A549 (cell line): ENCODE measurements at regions not wholly inside any gene's neighbourhood (a gene's known extent, or its start where the extent isn't known, plus 50 kb on each side); places are given as distances from the start of the nearest gene placed in this dataset.

ENCODE experiments used
- EHMT2 ChIP-seq: fragments of 200-600 bp; sonication (generic); IDR thresholded peaks from 2 replicates; pipeline ENCODE4 v1.6.1; 2016; ENCODE audit warnings: antibody characterized with exemption, low read depth, mild to moderate bottlenecking, moderate library complexity
- HDAC2 ChIP-seq: fragments of 200-600 bp; sonication (generic); IDR thresholded peaks from 2 replicates; pipeline ENCODE4 v1.6.1; 2016
- RFX5 ChIP-seq: fragments of 450-650 bp; IDR thresholded peaks from 2 replicates; pipeline ENCODE4 v1.7.1; 2014; ENCODE audit warnings: antibody characterized with exemption, mild to moderate bottlenecking, moderate library complexity
- TF ChIP-seq, protein P1 (sequence below): fragments of >200 bp; sonication (Bioruptor Twin); formaldehyde crosslinking; IDR thresholded peaks from 3 replicates; pipeline ENCODE4 v1.5.1; 2016
- TF ChIP-seq, protein P2 (sequence below): fragments of 450-650 bp; IDR thresholded peaks from 2 replicates; pipeline ENCODE4 v1.6.1; 2014; ENCODE audit warnings: antibody characterized with exemption

DNA sequence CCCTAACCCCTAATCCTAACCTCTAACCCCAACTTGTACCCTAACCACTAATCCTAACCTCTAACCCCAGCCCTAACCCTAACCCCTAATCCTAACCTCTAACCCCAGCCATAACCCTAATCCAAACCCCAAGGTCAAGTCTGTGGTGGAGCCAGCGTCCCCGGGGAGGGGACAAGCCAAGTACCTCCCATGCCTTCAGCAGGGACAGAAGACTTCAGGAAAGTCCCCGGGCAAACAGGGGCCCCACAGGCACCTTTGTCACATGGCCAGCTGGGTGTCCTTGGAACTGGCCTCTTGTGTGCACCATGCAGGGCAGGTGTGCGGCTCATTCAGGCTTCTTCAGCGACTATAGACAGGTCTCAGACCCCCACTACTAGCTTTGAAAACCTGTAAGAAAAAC is 555.8 kb downstream of the BRD1 start:
- no peak for TF ChIP-seq RFX5
- TF ChIP-seq, protein P1, sequence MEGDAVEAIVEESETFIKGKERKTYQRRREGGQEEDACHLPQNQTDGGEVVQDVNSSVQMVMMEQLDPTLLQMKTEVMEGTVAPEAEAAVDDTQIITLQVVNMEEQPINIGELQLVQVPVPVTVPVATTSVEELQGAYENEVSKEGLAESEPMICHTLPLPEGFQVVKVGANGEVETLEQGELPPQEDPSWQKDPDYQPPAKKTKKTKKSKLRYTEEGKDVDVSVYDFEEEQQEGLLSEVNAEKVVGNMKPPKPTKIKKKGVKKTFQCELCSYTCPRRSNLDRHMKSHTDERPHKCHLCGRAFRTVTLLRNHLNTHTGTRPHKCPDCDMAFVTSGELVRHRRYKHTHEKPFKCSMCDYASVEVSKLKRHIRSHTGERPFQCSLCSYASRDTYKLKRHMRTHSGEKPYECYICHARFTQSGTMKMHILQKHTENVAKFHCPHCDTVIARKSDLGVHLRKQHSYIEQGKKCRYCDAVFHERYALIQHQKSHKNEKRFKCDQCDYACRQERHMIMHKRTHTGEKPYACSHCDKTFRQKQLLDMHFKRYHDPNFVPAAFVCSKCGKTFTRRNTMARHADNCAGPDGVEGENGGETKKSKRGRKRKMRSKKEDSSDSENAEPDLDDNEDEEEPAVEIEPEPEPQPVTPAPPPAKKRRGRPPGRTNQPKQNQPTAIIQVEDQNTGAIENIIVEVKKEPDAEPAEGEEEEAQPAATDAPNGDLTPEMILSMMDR = no peak
- TF ChIP-seq, protein P2, sequence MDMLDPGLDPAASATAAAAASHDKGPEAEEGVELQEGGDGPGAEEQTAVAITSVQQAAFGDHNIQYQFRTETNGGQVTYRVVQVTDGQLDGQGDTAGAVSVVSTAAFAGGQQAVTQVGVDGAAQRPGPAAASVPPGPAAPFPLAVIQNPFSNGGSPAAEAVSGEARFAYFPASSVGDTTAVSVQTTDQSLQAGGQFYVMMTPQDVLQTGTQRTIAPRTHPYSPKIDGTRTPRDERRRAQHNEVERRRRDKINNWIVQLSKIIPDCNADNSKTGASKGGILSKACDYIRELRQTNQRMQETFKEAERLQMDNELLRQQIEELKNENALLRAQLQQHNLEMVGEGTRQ = no peak
- no peak for TF ChIP-seq HDAC2
- no peak for TF ChIP-seq EHMT2
